PC-9 (cell line): ENCODE measurements at regions not wholly inside any gene's neighbourhood (a gene's known extent, or its start where the extent isn't known, plus 50 kb on each side); places are given as distances from the start of the nearest gene placed in this dataset.

ENCODE experiments used
- BruUV-seq: library from RNA; stranded (reverse); fragments of 400-500 nt; replicated peaks from 2 replicates; lab custom pipeline; 2021; lab: Mats Ljungman, UMichigan
- CTCF ChIA-PET: fragments of 300-600 bp; sonication (Branson Sonifier 250); formaldehyde crosslinking; loops from one replicate; lab custom pipeline; 2022; ENCODE audit warnings: antibody characterized with exemption; lab: Charles Lee
- POLR2A ChIA-PET: fragments of 300-600 bp; sonication (Branson Sonifier 250); formaldehyde crosslinking; loops from one replicate; lab custom pipeline; 2022; ENCODE audit warnings: antibody characterized with exemption; ENCODE audit not compliant: unreplicated experiment; lab: Charles Lee
- DNase-seq, 2 experiments: peaks; one replicate each; pipeline versions ENCODE4 v3.0.0 to v3.0.0-alpha.2; 2015 to 2022; ENCODE audit warnings: mixed read lengths in 1 of 2
- H2AFZ ChIP-seq: fragments of 200-600 bp; sonication (generic); 2 replicates; pipeline ENCODE4 v1.8.1; 2017; ENCODE audit warnings: antibody characterized with exemption
- H3F3A ChIP-seq: fragments of 200-600 bp; sonication (generic); 2 replicates; pipeline ENCODE4 v1.8.1; 2017; ENCODE audit warnings: antibody characterized with exemption, mild to moderate bottlenecking, low read depth; ENCODE audit not compliant: insufficient read depth
- H3K27ac ChIP-seq: fragments of 200-600 bp; sonication (generic); 2 replicates; pipeline ENCODE4 v1.6.1; 2016; ENCODE audit warnings: mixed run types
- H3K27me3 ChIP-seq: fragments of 200-600 bp; sonication (generic); 2 replicates; pipeline ENCODE4 v1.6.1; 2016; ENCODE audit warnings: low read depth, mixed run types; ENCODE audit not compliant: insufficient read depth
- H3K36me3 ChIP-seq: fragments of 200-600 bp; sonication (generic); 2 replicates; pipeline ENCODE4 v1.6.1; 2016; ENCODE audit warnings: low read depth, mixed run types
- H3K4me1 ChIP-seq: fragments of 200-600 bp; sonication (generic); replicated peaks from 2 replicates; pipeline ENCODE4 v1.6.1; 2016; ENCODE audit warnings: mixed run types; ENCODE audit not compliant: insufficient read depth
- H3K4me2 ChIP-seq: fragments of 200-600 bp; sonication (generic); 2 replicates; pipeline ENCODE4 v1.6.1; 2017; ENCODE audit warnings: mixed run types
- H3K4me3 ChIP-seq: fragments of 200-600 bp; sonication (generic); 2 replicates; pipeline ENCODE4 v1.6.1; 2016; ENCODE audit warnings: mixed run types
- H3K79me2 ChIP-seq: fragments of 200-600 bp; sonication (generic); 2 replicates; pipeline ENCODE4 v1.6.1; 2017; ENCODE audit warnings: low read depth, mixed run types
- H3K9me2 ChIP-seq: fragments of 200-600 bp; sonication (generic); 2 replicates; pipeline ENCODE4 v1.8.1; 2017; ENCODE audit warnings: mild to moderate bottlenecking; ENCODE audit not compliant: insufficient read depth
- H3K9me3 ChIP-seq: fragments of 200-600 bp; sonication (generic); 2 replicates; pipeline ENCODE4 v1.8.1; 2016; ENCODE audit warnings: low read depth; ENCODE audit not compliant: insufficient read depth
- H4K20me1 ChIP-seq: fragments of 200-600 bp; sonication (generic); 2 replicates; pipeline ENCODE4 v1.8.1; 2017; ENCODE audit not compliant: insufficient read depth
- CTCF ChIP-seq: fragments of 200-600 bp; sonication (generic); conservative IDR thresholded peaks from 2 replicates; pipeline ENCODE4 v1.6.1; 2017; ENCODE audit warnings: mixed run types, antibody characterized with exemption, mild to moderate bottlenecking, moderate library complexity
- EZH2 ChIP-seq: fragments of 200-600 bp; sonication (generic); IDR thresholded peaks from 2 replicates; pipeline ENCODE4 v1.8.0; 2017; ENCODE audit warnings: antibody characterized with exemption, low read depth
- intact Hi-C: fragments of 100-400 bp; cut with micrococcal nuclease; formaldehyde crosslinking; loops from one replicate; pipeline ENCODE4 v1.10.0; 2022; ENCODE audit not compliant: unreplicated experiment

- DNase-seq = no peak
- Histone ChIP-seq H2AFZ (no peak overlapping the region), H3K9me2 (no peaks in the 10 kb centered on the region), H3K36me3 (no peaks in the 10 kb centered on the region), H3K27ac (no peak overlapping the region), H3K9me3 (no peaks in the 10 kb centered on the region), H3K79me2 (no peaks in the 10 kb centered on the region), H4K20me1 (no peaks in the 10 kb centered on the region), H3K27me3 (peaks cover 9% of the 10 kb centered on the region; the same call in 1 of the 2 replicates), H3K4me3 (no peak overlapping the region), H3K4me2 (no peak overlapping the region), H3K4me1 (no peaks in the 10 kb centered on the region), H3F3A (no peaks in the 10 kb centered on the region)
- no TSS peak for BruUV-seq
- POLR2A ChIA-PET = no interaction called here
- CTCF ChIA-PET = no interaction called here
- intact Hi-C loops = no loop called here
- no peak for TF ChIP-seq EZH2
- TF ChIP-seq CTCF = no peak
Measured at GRCh38 chr6:148612043-148612442, 134.8 kb upstream of the UST start.

- peaks cover 13% of the 10 kb centered on the region; the same call in 1 of the 2 replicates for H3K27me3 ChIP-seq
- no peaks in the 10 kb centered on the region for H3K9me2 ChIP-seq
- no peak overlapping the region for H3K27ac ChIP-seq
- BruUV-seq = no TSS peak
- H3K79me2 ChIP-seq = no peaks in the 10 kb centered on the region
- no peak for DNase-seq
- H3F3A ChIP-seq = no peaks in the 10 kb centered on the region
- H3K4me1 ChIP-seq = no peaks in the 10 kb centered on the region
- TF ChIP-seq CTCF (no peak), EZH2 (no peak)
- no peaks in the 10 kb centered on the region for H4K20me1 ChIP-seq
- no peak overlapping the region for H3K4me2 ChIP-seq
- ChIA-PET POLR2A (no interaction called here), CTCF (no interaction called here)
- no peaks in the 10 kb centered on the region for H3K9me3 ChIP-seq
- H3K4me3 ChIP-seq = no peak overlapping the region
- no peak overlapping the region for H2AFZ ChIP-seq
- no peaks in the 10 kb centered on the region for H3K36me3 ChIP-seq
- intact Hi-C loops = no loop called here
Measured at GRCh38 chr6:148614602-148615001, 132.2 kb upstream of the UST start.

GRCh38 chr6:148616841-148617240, 130.0 kb upstream of the UST start:
- no peak for DNase-seq
- Histone ChIP-seq H4K20me1 (no peaks in the 10 kb centered on the region), H2AFZ (no peak overlapping the region), H3K9me2 (no peaks in the 10 kb centered on the region), H3K36me3 (no peaks in the 10 kb centered on the region), H3K27ac (no peak overlapping the region), H3K4me1 (no peaks in the 10 kb centered on the region), H3K9me3 (no peaks in the 10 kb centered on the region), H3K79me2 (no peaks in the 10 kb centered on the region), H3K4me3 (no peak overlapping the region), H3K4me2 (no peak overlapping the region), H3F3A (no peaks in the 10 kb centered on the region), H3K27me3 (peaks cover 15% of the 10 kb centered on the region; the same call in 1 of the 2 replicates)
- no peak for TF ChIP-seq CTCF
- TF ChIP-seq EZH2 = no peak
- ChIA-PET CTCF (no interaction called here), POLR2A (interaction anchor here (0.7 kb wide), 1 partner anchor 240 kb away, joined by 8 read pairs; no protein-coding TSS in a partner anchor)
- intact Hi-C loops = no loop called here
- BruUV-seq = no TSS peak
